ENCODE measurements at regions not wholly inside any gene's neighbourhood (a gene's known extent, or its start where the extent isn't known, plus 50 kb on each side); places are given as distances from the start of the nearest gene placed in this dataset.
"Not testable (repeated sequence)": the region's sequence is repeated elsewhere in the genome, so short reads cannot be mapped to it uniquely, and the experiment has no call there.

DNA sequence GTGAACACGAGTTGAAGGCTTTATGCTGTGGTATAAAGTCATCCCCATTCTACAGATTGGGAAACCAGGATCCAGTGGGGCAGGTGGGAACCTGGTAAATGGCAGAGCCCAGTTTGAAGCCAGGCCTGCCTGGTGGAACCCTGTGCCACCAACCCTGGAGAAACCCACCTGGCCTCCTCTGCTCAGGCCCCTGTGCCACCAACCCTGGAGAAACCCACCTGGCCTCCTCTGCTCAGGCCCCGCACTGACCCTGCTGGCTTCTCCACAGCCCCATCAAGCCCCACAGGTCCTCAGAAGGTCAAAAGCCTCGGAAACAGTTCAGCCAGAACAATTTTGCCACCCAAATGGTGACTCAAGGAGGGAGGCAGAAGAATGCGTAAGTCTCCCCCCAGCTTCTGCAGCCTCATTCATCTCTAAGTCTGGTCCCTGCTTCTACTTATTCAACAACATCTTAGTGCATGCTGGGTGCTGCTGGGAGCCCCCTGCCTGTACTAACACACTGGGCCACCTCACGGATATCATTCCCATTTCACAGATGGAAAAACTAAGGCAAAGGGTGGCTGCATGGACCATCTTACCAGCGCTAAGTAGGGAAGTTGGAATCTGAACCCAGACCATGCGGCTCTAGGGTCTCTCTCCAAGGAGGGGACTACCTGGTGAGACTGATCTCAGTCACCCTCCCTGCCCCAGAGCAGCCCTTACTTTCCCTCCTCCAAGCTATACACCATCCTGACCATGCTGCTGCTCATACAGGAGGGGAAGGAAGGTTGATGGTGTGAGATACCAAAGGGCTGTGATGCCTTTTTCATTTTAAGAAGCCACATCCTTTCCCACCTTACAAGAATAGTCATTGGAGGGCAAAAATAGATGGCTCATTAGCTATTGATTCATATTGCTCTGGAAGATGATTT lies 93.7 kb upstream of the ID2 start:
- DNase-seq (ENCODE audit: low spot score): no peak

DNA sequence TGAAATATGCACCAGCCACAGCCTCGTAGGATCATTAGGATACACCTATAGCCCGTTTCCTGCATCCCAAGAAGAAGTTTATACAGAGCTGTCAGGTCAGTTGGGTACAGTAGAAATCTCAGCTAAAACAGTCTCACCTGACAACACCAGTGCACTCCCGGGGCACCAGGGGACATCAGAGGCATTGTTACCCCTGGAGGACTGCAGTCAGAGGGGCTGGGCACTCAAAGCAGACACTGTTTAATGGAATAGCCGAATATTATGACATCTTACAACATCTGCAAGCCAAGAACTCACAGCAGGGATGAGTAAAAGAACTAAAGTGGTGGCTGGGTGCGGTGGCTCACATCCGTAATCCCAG lies 93.0 kb upstream of the ID2 start:
- DNase-seq (ENCODE audit: low spot score): no peak

DNA sequence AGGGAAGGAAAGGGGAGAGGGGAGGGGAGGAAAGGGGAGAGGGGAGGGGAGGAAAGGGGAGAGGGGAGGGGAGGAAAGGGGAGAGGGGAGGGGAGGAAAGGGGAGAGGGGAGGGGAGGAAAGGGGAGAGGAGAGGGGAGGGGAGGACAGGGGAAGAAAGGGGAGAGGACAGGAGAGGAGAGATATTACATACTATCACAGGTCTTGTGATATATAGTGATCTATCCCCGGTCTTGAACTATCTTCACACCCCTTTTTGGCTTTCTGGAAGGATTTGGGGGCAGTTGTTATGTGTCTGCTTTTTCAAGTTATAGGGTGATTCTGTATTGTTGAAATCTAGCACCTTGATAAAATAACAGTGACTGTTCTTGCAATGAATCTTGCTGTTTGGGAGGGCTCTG lies 92.1 kb upstream of the ID2 start:
- no peak for DNase-seq (ENCODE audit: low spot score)

DNA sequence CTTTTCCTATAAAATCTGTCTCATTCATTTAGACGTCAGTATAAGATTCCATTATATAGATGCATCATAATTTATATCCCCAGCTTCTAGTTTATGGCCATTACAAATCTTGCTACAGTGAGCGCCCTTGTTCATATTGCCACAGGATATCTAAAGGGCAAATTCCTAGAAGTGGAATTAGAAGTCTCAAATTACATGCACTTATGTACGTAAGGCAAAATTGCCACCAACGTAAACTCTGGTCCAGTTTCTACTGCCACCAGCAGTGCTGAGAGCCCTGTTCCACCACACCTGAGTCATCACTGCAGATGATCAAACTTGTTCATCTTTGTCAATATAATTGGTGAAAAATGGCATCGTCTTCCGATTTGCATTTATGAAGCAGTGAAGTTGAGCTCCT lies 90.9 kb upstream of the ID2 start:
- DNase-seq (ENCODE audit: low spot score): no peak

DNA sequence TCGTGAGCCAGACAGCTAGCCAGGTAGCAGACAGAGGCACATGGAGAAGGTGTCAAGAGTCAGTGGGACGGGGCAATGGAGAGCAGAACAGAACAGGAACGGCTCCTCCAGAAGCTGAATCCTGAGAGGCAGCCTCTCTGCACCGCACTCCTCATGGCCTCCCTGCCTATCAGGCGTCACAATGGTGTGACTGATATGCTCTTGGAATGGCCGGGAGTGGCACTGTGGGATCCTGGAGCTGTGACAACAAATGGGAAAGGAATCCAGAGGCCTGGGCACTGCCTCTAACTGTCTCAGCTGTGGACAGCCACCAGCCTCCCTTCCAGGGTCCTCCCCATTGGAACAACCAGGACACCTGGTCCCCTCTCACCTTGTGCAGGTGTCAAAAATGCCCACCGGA lies 89.1 kb upstream of the ID2 start:
- no peak for DNase-seq (ENCODE audit: low spot score)

DNA sequence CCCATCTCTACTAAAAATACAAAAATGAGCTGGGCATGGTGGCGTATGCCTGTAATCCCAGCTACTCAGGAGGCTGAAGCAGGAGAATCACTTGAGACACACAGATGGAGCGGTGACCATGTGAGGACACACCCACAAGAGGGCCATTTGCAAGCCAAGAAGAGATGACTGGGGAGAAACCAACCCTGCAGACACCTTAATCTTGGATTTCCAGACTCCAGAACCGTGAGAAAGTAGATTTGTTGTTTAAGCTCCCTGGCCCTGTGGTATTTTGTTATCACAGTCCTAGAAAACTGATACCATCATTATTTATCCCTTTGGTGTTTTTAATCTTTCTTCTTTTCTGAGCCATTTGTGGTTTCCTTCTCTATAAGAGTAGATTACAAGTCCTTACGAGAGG lies 88.6 kb upstream of the ID2 start:
- no peak for DNase-seq (ENCODE audit: low spot score)

DNA sequence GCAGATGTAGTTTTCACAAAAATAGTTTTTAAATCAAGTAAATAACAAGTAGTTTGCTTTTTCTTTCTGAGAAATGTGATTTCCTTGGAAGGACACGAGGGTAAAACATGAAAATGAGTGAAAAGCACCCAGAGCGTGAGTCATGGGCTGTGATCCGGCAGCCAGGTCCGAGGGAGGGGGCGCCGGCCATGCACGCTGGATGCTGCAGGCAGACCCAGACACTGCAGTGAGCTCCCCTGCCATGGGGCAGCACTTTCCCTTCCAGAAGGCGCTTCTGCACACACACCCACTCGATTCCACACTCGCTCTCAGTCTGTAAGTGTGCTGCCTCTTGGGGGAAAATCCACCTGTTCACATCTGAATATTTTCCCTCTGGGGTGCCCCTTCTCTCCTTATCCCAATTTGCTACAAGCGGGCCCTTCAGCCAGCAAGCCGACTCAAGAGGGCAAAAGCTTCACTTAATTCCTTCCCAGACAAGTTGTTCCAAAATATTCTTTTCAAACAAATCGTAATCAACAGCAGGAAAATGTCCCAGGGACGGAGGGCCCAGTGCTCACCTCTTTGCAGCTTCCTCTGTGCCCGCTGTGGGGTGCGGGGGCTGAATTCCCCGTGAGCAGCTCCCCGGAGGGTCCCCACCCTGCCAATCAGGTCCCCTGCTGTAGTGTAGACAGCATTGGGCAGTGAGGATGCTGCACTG lies 87.0 kb upstream of the ID2 start:
- no peak for DNase-seq (ENCODE audit: low spot score)

DNA sequence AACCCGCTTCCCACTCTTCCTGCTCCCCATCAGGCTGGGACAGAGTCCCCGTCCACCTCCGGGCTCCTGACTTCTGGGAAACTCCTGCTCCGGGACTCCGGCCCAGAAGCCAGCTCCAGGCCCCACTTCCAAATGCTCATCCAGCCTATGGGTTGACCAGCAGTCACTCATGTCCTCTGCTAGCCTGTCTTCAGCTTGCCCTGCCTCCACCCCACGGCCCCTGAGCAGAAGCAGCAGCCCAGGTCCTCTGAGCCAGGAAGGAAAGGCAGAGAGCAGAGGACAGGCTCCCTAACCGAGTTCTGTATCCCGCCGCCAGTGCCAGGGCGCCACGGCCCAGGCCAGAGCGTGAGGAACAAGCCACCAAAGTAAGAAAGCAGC lies 86.4 kb upstream of the ID2 start:
- DNase-seq (ENCODE audit: low spot score): no peak

DNA sequence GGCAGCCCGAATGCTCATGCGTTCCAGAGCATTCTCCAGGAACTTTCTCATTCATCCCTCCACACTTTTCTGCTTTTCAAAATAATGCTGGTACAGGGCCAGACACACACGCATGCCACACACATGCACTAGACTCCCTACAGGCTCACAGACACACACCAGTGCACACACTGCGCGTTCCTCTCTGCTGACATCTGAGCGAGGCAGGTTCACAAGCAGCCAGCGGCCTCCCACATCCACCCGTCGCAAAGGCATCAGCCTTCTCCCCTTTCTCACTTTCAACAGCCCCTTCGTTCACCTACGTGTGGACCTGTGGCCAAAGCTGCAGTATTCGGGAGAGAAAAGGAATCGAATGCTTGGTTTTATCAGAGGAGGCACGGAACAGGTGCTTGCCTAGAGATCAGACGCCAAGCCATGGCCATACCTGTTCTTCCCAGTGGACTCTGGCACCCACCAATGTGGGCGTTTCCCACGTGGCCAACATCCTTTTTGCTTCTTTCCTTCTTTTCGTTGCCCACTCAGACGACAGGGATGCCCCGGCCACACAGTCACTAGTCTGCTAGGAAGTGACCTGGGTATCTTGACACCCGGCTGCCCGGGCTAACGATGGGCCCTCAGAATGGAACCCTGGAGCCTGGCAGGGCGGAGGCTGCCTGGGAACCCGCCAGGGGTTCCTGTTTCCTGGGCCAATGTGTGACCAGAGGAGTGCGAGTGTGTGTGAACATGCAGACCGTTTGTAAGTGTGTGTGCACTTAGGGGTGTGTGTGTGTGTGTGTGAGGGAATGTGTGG lies 85.8 kb upstream of the ID2 start:
- DNase-seq (ENCODE audit: low spot score): no peak

DNA sequence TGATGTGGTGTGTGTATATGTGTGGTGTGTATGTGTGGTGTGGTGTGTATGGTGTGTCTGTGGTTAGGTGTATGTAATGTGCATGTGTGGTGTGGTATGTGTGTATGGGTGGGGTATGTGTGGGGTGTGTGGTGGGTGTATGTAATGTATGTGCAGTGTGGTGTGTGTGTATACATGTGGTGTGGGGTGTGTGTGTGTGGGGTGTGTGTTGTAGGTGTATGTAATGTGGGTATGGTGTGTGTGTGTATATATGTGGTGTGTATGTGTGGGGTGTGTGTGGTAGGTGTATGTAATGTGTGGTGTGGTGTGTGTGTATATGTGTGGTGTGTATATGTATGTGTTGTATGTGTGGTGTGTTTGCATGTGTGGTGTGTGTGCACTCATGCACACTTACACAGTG lies 84.8 kb upstream of the ID2 start:
- DNase-seq (ENCODE audit: low spot score): no peak

DNA sequence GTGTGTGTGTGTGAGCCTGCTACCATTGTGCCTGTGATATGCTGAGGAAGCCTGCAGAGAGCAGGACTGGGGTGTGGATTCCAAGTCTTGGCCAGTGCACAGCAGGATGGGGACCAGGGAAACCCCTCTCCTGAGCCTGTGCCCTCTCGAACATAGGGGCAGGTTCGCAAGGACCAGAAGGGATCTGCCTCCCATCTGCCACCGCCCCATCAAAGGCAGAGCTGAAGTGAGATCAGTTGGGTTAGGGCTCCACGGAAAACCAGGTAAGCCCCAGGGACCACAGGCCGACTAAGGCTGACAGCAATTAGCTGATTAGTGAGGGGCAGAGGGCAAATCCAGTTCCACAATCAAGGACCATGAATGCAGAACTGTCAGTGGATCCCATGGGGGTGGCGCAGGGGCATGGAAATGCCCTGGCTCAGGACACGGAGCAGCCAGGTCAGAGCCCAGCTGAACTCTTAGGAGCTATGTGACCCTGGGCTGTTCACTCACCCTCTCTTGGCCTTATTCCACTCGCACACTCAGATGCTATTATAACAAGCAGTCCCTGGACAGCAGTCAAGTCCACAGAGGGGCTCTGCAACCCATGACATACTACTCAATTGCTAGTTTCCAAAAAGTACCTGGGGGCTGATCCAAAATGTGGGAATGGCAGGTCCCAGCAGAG lies 84.2 kb upstream of the ID2 start:
- DNase-seq (ENCODE audit: low spot score): no peak

DNA sequence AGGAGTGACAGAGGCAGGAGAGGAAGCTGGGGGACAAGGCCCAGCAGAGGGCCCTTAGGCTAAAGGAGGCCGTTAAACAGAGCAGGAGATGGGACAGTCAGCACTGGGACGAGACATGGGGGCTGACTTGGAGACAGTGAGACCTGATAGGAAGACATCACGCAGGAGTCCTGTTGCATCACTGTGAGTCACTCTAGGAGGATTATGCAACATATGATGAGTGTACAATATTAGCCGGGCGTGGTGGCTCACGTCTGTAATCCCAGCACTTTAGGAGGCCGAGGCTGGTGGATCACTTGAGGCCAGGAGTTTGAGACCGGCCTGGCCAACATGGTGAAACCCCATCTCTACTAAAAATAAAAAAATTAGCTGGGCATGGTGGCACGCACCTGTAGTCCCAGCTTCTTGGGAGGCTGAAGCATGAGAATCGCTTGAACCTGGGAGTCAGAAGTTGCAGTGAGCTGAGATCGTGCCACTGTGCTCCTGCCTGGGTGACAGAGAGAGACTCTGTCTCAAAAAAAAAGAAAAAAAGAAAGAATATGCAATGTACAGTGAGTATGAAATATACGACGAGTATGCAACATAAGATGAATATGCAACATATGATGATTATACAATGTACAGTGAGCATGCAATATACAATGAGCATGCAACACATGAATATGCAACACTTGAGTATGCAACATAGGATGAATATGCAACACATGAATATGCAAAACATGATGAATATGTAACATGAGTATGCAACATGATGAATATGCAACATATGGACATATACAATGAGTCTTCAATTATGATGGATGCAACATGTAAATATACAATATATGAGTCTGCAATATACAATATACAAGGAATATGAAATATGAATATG lies 83.3 kb upstream of the ID2 start:
- DNase-seq (ENCODE audit: low spot score): no peak

DNA sequence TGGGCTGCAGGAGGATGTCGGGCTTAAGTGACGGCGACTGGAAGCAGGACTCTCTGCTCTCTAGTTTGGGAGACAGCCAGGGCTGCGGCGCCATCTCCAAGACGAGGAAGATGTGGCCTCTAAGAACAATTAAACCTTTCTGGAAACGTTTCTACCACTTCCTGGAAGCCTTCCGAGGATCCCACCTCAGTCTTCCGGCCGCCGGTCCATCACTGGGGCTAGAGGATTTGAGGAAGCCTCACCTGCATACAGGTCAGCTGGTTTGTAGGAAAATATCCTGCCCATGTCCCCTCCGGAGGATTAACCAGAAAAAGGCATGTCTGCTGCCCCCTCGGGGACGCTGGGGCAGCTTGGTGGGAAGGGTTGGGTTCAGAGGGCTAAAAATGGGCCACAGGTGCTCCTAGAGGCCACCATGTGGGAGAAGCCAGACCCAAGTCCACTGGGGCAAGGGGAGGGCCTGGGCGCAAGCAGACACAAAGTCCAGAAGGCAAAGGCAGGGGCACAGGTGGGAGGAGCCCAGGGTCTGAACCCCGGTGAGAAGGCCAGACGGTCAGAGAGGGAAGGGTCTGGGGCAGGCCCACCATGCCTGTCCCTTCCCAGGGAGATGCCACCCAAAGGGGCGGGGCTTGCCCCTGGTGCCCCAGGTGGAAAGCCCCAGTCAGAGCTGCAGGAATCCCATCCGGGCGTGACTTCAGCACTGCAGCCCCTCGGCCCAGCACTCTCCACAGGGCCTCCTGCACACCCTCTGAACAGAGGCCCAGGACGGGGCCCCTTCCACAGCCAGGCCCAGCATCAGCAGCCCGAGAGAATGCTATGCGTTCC lies 82.2 kb upstream of the ID2 start:
- DNase-seq (ENCODE audit: low spot score): no peak

DNA sequence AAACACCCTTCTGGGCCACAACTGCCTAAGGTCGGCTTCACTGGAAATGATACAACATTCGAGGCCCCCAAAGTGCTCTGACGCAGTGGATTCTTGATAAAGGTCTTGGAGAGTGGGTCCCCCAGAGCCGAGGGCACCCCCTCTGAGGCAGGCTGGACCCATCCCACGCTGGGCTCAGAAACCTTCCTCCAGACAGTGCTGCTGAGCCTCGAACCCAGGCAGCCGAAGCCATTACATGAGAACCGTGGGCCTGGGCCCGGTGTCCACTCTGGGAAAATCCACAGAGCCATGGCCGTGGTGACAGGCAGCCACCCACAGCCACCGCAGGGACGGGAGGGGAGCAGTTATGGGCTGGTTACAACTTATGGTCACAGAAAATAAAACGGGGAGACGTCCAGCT lies 81.4 kb upstream of the ID2 start:
- no peak for DNase-seq (ENCODE audit: low spot score)

DNA sequence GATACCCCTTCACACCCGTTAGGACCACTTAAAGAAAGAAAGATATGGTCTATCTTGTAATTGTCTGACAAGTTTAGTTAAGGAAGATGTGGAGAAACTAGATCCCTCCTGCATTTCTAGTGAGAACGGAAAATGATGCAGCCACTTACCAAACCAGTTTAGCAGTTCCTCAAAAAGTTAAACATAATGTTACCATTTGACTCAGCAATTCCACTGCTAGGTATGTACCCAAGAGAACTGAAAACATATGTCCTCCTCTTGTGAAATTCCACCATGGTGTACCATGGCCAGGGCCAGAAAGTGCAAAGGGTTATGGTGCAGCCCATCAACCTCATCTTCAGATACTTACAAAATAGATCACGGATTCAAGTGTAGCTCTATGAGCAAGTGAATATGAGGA lies 79.0 kb upstream of the ID2 start:
- no peak for DNase-seq (ENCODE audit: low spot score)

DNA sequence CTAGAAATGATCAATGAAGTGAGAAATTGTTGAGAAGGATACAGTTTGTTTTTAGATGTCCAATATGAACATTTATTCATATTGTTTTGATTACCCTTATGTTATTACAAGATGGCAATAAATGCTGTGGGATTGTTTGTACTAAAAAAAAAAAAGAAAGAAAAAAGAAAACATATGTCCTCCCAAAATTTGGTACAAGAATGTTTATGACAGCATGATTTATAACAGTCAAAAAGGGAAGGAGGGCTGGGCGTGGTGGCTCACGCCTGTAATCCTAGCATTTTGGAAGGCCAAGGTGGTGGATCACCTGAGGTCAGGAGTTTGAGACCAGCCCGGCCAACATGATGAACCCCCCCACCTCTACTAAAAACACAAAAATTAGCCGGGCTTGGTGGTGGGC lies 78.5 kb upstream of the ID2 start:
- not testable (repeated sequence) for DNase-seq (ENCODE audit: low spot score)

DNA sequence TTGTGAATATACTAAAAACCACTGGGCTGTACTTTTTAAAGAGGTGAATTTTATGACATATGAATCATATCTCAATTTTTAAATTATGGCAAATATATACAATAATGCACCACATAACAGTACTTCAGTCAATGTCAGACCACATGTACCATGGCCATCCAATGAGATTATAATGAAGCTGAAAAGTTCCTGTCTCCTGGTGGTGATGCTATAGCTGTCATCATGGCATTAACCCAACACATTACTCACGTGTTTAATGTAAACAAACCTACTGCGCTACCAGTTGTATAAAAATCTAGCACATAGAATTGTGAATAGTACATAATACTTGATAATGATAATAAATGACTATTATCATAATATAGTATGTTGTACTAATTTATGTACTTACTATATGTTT lies 77.6 kb upstream of the ID2 start:
- DNase-seq (ENCODE audit: low spot score): no peak

DNA sequence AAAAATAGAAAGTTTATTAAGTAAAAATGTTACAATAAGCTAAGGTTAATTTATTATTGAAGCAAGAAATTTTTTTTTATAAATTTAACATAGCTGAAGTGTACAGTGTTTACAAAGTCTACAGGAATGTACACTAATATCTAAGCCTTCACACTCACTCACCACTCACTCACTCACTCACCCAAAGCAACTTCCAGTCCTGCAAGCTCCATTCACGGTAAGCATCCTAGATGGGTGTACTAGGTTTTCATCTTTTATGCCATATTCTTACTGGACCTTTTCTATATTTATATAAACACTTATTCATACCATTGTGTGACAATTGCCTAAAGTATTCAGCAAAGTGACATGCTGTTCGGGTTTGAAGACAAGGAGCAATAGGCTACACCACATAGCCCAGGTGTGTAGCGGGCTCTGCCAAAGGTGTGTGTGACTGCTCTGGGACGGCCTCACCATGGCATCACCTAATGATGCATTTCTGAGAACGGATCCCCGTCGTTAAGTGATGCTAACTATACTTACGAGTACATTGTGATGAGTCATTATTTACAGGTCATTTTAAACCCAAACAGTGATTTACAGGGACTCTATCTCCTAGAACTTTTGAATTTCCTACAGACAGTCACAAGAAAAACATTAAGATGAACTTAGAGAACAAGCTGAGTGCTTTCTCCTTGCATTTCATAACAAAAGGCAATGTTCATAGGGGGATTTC lies 76.3 kb upstream of the ID2 start:
- DNase-seq (ENCODE audit: low spot score): no peak

DNA sequence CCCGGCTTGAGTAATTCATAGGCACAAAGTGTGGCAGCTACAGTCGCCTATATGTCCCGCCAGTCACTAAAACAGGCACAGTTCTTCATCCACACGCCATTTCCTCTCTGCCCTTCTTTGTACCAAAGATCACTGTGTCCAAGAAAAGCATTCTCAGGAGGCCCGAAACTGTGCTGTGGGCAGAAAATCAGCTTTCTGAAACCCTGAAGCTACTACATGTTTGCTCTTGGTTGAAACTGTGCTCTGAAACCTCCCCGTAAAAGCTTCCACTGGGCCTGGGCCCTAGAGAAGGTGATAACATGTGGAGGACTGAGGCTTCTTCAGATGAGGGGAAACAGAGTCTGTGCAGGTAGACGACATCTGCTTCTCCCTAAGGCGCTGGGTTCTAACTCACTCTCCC lies 75.6 kb upstream of the ID2 start:
- DNase-seq (ENCODE audit: low spot score): no peak
